Muscle of leg (tissue), 3 donors: ENCODE measurements at regions not wholly inside any gene's neighbourhood (a gene's known extent, or its start where the extent isn't known, plus 50 kb on each side); places are given as distances from the start of the nearest gene placed in this dataset.
A peak's percentile ranks its signal among the peaks of the same experiment; 100 is the strongest.

ENCODE experiments used
- DNase-seq: peaks from one replicate; pipeline ENCODE4 v3.0.0; 2013
- H3K27ac ChIP-seq: one replicate; pipeline ENCODE4 v1.5.1; 2013; ENCODE audit warnings: mild to moderate bottlenecking, low read length, control low read depth
- H3K27me3 ChIP-seq: one replicate; pipeline ENCODE4 v1.6.1; 2013; ENCODE audit warnings: low read length; ENCODE audit not compliant: control insufficient read depth, insufficient read depth
- H3K36me3 ChIP-seq: one replicate; pipeline ENCODE4 v1.6.1; 2013; ENCODE audit warnings: low read length; ENCODE audit not compliant: control insufficient read depth, insufficient read depth
- H3K4me1 ChIP-seq: one replicate; pipeline ENCODE4 v1.6.1; 2013; ENCODE audit warnings: low read length; ENCODE audit not compliant: control insufficient read depth, insufficient read depth
- H3K4me3 ChIP-seq: one replicate; pipeline ENCODE4 v1.5.1; 2013; ENCODE audit warnings: low read length, control low read depth
- H3K9me3 ChIP-seq: replicated peaks from 2 replicates; pipeline ENCODE4 v1.6.1; 2013; ENCODE audit warnings: low read depth, low read length; ENCODE audit not compliant: control insufficient read depth
- WGBS: methylation state at CpG from one replicate; pipeline ENCODE4 v1.1.5; 2013; ENCODE audit warnings: missing lambda C conversion rate; ENCODE audit not compliant: insufficient coverage; 5-methylcytosine and 5-hydroxymethylcytosine counted together

DNA sequence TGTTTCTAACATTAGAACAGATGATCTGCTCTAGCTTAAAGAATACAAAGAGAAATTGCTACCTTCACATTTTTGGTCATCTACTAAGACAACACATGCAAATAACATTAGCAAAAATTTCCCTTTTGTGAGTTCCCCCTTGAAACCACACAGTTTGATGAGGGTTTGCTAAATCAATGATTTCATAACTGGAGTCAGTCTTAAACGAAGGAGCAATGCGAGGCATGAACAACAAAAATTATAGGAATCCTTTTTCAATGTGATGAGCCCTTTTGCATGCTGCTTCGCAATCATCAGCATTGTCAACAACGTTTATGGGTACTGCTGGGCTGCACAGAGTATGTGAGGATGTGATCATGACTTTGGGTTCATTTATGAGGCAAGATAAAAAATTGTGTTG lies 286.4 kb downstream of the C7orf25 start:
- H3K4me1 ChIP-seq, result peaks cover 9% of the 10 kb centered on the region
- H3K36me3 ChIP-seq, result no peaks in the 10 kb centered on the region
- no peaks in the 10 kb centered on the region for H3K27me3 ChIP-seq
- no peak overlapping the region for H3K4me3 ChIP-seq
- no peak overlapping the region for H3K27ac ChIP-seq
- WGBS, result 71% methylated on average over 2 of the region's 4 CpGs
- no peak for DNase-seq
- H3K9me3 ChIP-seq, result no peaks in the 10 kb centered on the region

- H3K9me3 ChIP-seq, result no peaks in the 10 kb centered on the region
Observed at GRCh38 chr7:42624471-42624870, 287.4 kb downstream of the C7orf25 start.

GRCh38 chr7:42621543-42622219 lies 290.2 kb downstream of the C7orf25 start:
- Histone ChIP-seq H3K4me3 (no peak overlapping the region), H3K27ac (no peak overlapping the region), H3K36me3 (no peaks in the 10 kb centered on the region), H3K9me3 (no peaks in the 10 kb centered on the region), H3K4me1 (peaks cover 21% of the 10 kb centered on the region), H3K27me3 (no peaks in the 10 kb centered on the region)
- DNase-seq, result no peak
- WGBS, result 60% methylated on average over 1 of the region's 3 CpGs

More at GRCh38 chr7:42624471-42624870, 287.4 kb downstream of the C7orf25 start:
- Histone ChIP-seq H3K4me1 (peaks cover 9% of the 10 kb centered on the region), H3K27ac (no peak overlapping the region), H3K27me3 (no peaks in the 10 kb centered on the region), H3K36me3 (no peaks in the 10 kb centered on the region), H3K4me3 (no peak overlapping the region)
- no peak for DNase-seq

DNA sequence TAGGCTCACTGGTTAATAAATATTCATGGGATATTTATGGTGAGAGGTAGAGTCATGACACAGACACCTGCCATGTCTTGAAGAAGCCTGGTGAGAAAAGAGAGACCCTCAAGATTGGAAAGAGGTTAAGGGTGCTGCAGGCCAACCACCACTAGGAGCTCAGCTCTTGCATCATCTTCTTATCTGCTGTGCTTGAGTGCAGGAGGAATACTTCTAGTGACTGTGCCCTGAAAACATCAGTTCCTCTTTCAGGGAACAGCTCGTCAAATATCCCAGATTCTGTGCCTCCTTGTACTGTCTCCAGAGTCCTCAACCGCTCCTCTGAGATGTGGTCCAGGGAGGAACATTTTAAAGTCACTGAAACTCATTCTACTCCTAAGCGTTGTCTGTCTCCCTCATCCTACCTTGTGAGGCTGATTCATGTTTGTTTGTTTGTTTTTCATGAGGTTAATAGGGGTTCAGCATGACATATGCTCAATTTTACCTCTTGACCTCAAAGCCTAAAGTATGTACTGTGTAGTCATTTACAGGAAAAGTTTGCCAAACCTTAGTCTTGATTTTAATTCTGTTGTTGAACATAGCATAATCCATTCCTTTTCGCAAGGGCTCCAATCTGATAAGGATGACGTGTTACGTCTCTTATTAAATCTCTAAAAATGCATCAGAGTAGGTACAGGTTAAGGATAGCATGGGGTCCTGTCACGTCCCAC lies 293.1 kb downstream of the C7orf25 start:
- no peak overlapping the region for H3K27ac ChIP-seq
- no peak overlapping the region for H3K4me3 ChIP-seq
- no peak for DNase-seq
- WGBS, result no CpG with 5 or more reads among the region's 7 CpGs
- peaks cover 31% of the 10 kb centered on the region for H3K4me1 ChIP-seq
- no peaks in the 10 kb centered on the region for H3K9me3 ChIP-seq
- no peaks in the 10 kb centered on the region for H3K36me3 ChIP-seq
- no peaks in the 10 kb centered on the region for H3K27me3 ChIP-seq

- Histone ChIP-seq H3K36me3 (no peaks in the 10 kb centered on the region), H3K27me3 (no peaks in the 10 kb centered on the region), H3K27ac (peak overlapping the region; percentile 49), H3K9me3 (no peaks in the 10 kb centered on the region), H3K4me1 (peaks cover 31% of the 10 kb centered on the region), H3K4me3 (no peak overlapping the region)
- 15% methylated on average over 5 of the region's 8 CpGs for WGBS
- DNase-seq, result peak; percentile 71
Observed at GRCh38 chr7:42617806-42618457, 293.9 kb downstream of the C7orf25 start.

DNA sequence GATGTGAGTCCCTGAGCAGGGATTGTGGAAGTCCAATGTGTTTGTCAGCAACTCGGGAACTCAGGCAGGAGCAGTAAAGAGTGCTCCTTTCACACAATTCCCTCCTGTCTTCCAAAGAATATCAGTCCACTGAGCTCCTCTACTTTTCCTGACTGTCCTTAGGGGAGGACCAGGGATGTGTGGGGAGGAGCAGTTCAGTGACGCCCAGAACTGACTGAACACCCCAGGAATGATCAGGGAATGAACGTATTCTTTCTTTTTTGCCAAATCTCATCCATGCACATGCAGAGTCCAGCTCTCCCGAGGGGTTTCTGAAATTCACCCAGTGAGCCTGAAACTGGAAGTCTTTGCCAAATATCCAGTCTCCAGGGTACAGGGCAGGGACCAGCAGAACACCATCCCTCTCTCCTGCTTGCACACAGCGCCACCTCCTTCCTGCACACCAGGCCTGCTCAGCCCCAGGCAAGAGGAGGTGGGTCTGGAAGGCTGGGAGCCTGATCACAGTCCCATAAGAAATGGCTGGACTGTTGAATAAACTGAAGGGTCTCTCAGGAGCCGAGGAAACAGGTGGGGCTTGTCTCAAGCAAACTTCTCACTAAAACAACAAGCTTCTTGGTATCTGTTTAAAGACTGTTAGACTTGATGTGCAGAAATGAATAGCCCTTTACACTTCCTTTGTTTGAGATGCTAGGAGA lies 294.7 kb downstream of the C7orf25 start:
- H3K4me1 ChIP-seq, result peaks cover 31% of the 10 kb centered on the region
- 43% methylated on average over 4 of the region's 6 CpGs for WGBS
- DNase-seq, result peak; percentile 48
- H3K27ac ChIP-seq, result peak overlapping the region; percentile 49
- H3K27me3 ChIP-seq, result no peaks in the 10 kb centered on the region
- no peak overlapping the region for H3K4me3 ChIP-seq
- no peaks in the 10 kb centered on the region for H3K9me3 ChIP-seq
- no peaks in the 10 kb centered on the region for H3K36me3 ChIP-seq

- H3K27me3 ChIP-seq, result no peaks in the 10 kb centered on the region
- DNase-seq, result no peak
- H3K27ac ChIP-seq, result no peak overlapping the region
- WGBS, result 88% methylated on average over 2 of the region's 4 CpGs
- no peak overlapping the region for H3K4me3 ChIP-seq
- H3K9me3 ChIP-seq, result no peaks in the 10 kb centered on the region
- no peaks in the 10 kb centered on the region for H3K36me3 ChIP-seq
- peaks cover 36% of the 10 kb centered on the region for H3K4me1 ChIP-seq
Observed at GRCh38 chr7:42614636-42615035, 297.2 kb downstream of the C7orf25 start.

DNA sequence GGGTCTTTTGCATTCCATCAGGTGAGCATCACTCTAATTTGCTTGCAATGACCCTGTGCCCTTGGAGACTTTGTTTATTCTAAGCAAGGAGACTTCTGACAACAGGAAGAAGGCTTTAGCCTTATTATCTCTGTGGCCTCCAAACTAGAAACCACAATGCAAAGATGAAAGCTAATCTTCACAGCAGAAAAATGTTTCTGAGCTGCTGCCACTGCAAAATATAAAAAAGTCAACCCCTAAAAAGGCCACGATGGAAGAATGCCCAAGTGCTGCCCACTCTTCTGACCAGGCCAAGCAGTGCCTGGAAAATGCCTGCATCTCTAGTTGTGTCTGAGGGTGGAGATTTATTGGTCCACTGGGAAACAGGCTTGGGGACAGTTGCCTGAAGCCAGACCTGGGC lies 299.9 kb downstream of the C7orf25 start:
- WGBS, result 80% methylated on average over 1 of the region's 1 CpG
- Histone ChIP-seq H3K4me3 (no peak overlapping the region), H3K36me3 (no peaks in the 10 kb centered on the region), H3K9me3 (no peaks in the 10 kb centered on the region), H3K27me3 (no peaks in the 10 kb centered on the region), H3K4me1 (peaks cover 18% of the 10 kb centered on the region), H3K27ac (no peak overlapping the region)
- no peak for DNase-seq

GRCh38 chr7:42611289-42611928 lies 300.5 kb downstream of the C7orf25 start:
- no peaks in the 10 kb centered on the region for H3K9me3 ChIP-seq
- peak; percentile 58 for DNase-seq
- H3K4me1 ChIP-seq, result peaks cover 16% of the 10 kb centered on the region
- no peak overlapping the region for H3K4me3 ChIP-seq
- no peak overlapping the region for H3K27ac ChIP-seq
- no peaks in the 10 kb centered on the region for H3K36me3 ChIP-seq
- 90% methylated on average over 5 of the region's 7 CpGs for WGBS
- no peaks in the 10 kb centered on the region for H3K27me3 ChIP-seq
